Thyroid gland (tissue), 4 donors: ENCODE measurements at regions not wholly inside any gene's neighbourhood (a gene's known extent, or its start where the extent isn't known, plus 50 kb on each side); places are given as distances from the start of the nearest gene placed in this dataset.

Source experiments
- POLR2A ChIP-seq, 2 donors: fragments of 450-650 bp; IDR thresholded peaks; one replicate each; pipeline ENCODE4 v1.6.1; 2017; ENCODE audit warnings: antibody characterized with exemption in 2 of 2, mild to moderate bottlenecking in 2 of 2, moderate library complexity in 1 of 2
- TF ChIP-seq, protein P1 (sequence below), 6 experiments: fragments of 200-600 bp in 3 of 6; fragments of 450-650 bp in 3 of 6; sonication (generic) in 3 of 6; IDR thresholded peaks; one replicate each; pipeline ENCODE4 v1.5.1; 2016 to 2019; ENCODE audit warnings: antibody characterized with exemption in 6 of 6, mild to moderate bottlenecking in 2 of 6, inconsistent platforms in 1 of 6, moderate library complexity in 1 of 6

DNA sequence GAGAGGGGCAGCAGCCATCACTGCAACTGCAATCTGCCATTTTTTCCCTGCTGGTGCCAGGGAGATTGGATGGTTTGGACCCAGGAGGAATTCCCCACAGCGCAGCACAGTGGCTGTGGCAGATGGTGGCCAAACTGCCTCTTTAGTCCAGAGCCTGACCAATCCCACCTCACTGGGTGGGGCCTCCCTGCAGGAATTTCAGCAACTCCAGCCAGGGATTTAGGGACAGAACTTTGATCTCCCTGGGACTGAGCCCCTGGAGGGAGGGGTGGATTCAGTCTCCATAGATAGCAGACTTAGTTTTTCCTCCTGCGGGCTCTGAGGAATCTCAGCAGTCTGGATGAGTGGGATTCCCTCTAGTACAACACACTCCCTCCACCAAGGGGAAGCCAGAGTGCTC lies 179.7 kb upstream of the WDR11 start:
- TF ChIP-seq, protein P1, sequence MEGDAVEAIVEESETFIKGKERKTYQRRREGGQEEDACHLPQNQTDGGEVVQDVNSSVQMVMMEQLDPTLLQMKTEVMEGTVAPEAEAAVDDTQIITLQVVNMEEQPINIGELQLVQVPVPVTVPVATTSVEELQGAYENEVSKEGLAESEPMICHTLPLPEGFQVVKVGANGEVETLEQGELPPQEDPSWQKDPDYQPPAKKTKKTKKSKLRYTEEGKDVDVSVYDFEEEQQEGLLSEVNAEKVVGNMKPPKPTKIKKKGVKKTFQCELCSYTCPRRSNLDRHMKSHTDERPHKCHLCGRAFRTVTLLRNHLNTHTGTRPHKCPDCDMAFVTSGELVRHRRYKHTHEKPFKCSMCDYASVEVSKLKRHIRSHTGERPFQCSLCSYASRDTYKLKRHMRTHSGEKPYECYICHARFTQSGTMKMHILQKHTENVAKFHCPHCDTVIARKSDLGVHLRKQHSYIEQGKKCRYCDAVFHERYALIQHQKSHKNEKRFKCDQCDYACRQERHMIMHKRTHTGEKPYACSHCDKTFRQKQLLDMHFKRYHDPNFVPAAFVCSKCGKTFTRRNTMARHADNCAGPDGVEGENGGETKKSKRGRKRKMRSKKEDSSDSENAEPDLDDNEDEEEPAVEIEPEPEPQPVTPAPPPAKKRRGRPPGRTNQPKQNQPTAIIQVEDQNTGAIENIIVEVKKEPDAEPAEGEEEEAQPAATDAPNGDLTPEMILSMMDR (IDR thresholded peaks at IDR 0.05) = no peak
- TF ChIP-seq POLR2A (IDR thresholded peaks at IDR 0.05) = no peak
